Natural killer cell (primary cell): ENCODE measurements at regions not wholly inside any gene's neighbourhood (a gene's known extent, or its start where the extent isn't known, plus 50 kb on each side); places are given as distances from the start of the nearest gene placed in this dataset.
A peak's percentile ranks its signal among the peaks of the same experiment; 100 is the strongest.

Experiments
- ATAC-seq, 3 donors: fragments of 150-1000 bp in 2 of 3; fragments of 200-7000 bp in 1 of 3; cut with Tn5 transposase; 1 replicate in 1 of 3; 2 replicates in 2 of 3; pipeline ENCODE4 v1.10.0; 2021; ENCODE audit warnings: mild to moderate bottlenecking in 2 of 3, moderate library complexity in 2 of 3
- DNase-seq, 2 donors: peaks; one replicate each; pipeline versions ENCODE4 v3.0.0 to v3.0.0-alpha.2; 2013 to 2021; ENCODE audit warnings: mixed read lengths in 1 of 2
- H3K27ac ChIP-seq: one replicate; pipeline ENCODE4 v1.5.1; 2013; ENCODE audit warnings: mild to moderate bottlenecking, low read length
- H3K27me3 ChIP-seq: one replicate; pipeline ENCODE4 v1.6.1; 2013; ENCODE audit warnings: low read length; ENCODE audit not compliant: control insufficient read depth, insufficient read depth
- H3K36me3 ChIP-seq: one replicate; pipeline ENCODE4 v1.6.1; 2013; ENCODE audit warnings: low read length; ENCODE audit not compliant: control insufficient read depth, insufficient read depth
- H3K4me1 ChIP-seq: one replicate; pipeline ENCODE4 v1.6.1; 2013; ENCODE audit warnings: low read length; ENCODE audit not compliant: control insufficient read depth, insufficient read depth
- H3K4me3 ChIP-seq: one replicate; pipeline ENCODE4 v1.5.1; 2013; ENCODE audit warnings: low read length
- H3K9me3 ChIP-seq: one replicate; pipeline ENCODE4 v1.6.1; 2013; ENCODE audit warnings: low read length; ENCODE audit not compliant: control insufficient read depth, insufficient read depth
- H3K27ac Mint-ChIP-seq, 2 donors: one replicate each; pipeline ENCODE4 v1.8.0; 2022; ENCODE audit warnings: mild to moderate bottlenecking in 2 of 2, mixed read lengths in 2 of 2, moderate library complexity in 1 of 2
- H3K27me3 Mint-ChIP-seq, 2 donors: one replicate each; pipeline ENCODE4 v1.8.0; 2022; ENCODE audit warnings: low read depth in 2 of 2, mixed read lengths in 2 of 2
- H3K36me3 Mint-ChIP-seq: one replicate; pipeline ENCODE4 v1.8.0; 2022; ENCODE audit warnings: mixed read lengths
- H3K4me1 Mint-ChIP-seq, 2 donors: one replicate each; pipeline ENCODE4 v1.8.0; 2022; ENCODE audit warnings: mixed read lengths in 2 of 2
- H3K4me3 Mint-ChIP-seq: one replicate; pipeline ENCODE4 v1.8.0; 2022; ENCODE audit warnings: mild to moderate bottlenecking, moderate library complexity, mixed read lengths
- H3K9me3 Mint-ChIP-seq, 2 donors: one replicate each; pipeline ENCODE4 v1.8.0; 2022; ENCODE audit warnings: mixed read lengths in 2 of 2
- WGBS: methylation state at CpG from one replicate; pipeline ENCODE4 v1.1.7; 2013; ENCODE audit warnings: missing lambda C conversion rate; ENCODE audit not compliant: insufficient coverage; 5-methylcytosine and 5-hydroxymethylcytosine counted together
- intact Hi-C: fragments of 100-400 bp; cut with micrococcal nuclease; formaldehyde crosslinking; loops from one replicate; pipeline ENCODE4 v1.14.2; 2022
- TF ChIP-seq, protein P1 (sequence below): fragments of 200-600 bp; IDR thresholded peaks from one replicate; pipeline ENCODE4 v1.8.0; 2022; ENCODE audit warnings: antibody characterized with exemption

- H3K9me3 ChIP-seq, result no peaks in the 10 kb centered on the region
- no peaks in the 10 kb centered on the region for H3K27me3 ChIP-seq
- no peaks in the 10 kb centered on the region for H3K9me3 Mint-ChIP-seq
- H3K27me3 Mint-ChIP-seq, result no peaks in the 10 kb centered on the region
- no peak overlapping the region for H3K4me3 Mint-ChIP-seq
- no peak overlapping the region for H3K27ac ChIP-seq
- WGBS, result 54% methylated on average over 3 of the region's 3 CpGs
- H3K36me3 Mint-ChIP-seq, result no peaks in the 10 kb centered on the region
- DNase-seq, result no peak
- peaks cover 30 to 39% of the 10 kb centered on the region in 2 donors for H3K4me1 Mint-ChIP-seq
- TF ChIP-seq, protein P1, sequence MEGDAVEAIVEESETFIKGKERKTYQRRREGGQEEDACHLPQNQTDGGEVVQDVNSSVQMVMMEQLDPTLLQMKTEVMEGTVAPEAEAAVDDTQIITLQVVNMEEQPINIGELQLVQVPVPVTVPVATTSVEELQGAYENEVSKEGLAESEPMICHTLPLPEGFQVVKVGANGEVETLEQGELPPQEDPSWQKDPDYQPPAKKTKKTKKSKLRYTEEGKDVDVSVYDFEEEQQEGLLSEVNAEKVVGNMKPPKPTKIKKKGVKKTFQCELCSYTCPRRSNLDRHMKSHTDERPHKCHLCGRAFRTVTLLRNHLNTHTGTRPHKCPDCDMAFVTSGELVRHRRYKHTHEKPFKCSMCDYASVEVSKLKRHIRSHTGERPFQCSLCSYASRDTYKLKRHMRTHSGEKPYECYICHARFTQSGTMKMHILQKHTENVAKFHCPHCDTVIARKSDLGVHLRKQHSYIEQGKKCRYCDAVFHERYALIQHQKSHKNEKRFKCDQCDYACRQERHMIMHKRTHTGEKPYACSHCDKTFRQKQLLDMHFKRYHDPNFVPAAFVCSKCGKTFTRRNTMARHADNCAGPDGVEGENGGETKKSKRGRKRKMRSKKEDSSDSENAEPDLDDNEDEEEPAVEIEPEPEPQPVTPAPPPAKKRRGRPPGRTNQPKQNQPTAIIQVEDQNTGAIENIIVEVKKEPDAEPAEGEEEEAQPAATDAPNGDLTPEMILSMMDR, result no peak
- H3K27ac Mint-ChIP-seq, result no peak overlapping the region
- no peaks in the 10 kb centered on the region for H3K36me3 ChIP-seq
- intact Hi-C loops, result no loop called here
- peaks cover 25% of the 10 kb centered on the region for H3K4me1 ChIP-seq
- H3K4me3 ChIP-seq, result no peak overlapping the region
- ATAC-seq, result no peak
Measured at GRCh38 chr5:82353522-82353921, 75.4 kb upstream of the RPS23 start.

DNA sequence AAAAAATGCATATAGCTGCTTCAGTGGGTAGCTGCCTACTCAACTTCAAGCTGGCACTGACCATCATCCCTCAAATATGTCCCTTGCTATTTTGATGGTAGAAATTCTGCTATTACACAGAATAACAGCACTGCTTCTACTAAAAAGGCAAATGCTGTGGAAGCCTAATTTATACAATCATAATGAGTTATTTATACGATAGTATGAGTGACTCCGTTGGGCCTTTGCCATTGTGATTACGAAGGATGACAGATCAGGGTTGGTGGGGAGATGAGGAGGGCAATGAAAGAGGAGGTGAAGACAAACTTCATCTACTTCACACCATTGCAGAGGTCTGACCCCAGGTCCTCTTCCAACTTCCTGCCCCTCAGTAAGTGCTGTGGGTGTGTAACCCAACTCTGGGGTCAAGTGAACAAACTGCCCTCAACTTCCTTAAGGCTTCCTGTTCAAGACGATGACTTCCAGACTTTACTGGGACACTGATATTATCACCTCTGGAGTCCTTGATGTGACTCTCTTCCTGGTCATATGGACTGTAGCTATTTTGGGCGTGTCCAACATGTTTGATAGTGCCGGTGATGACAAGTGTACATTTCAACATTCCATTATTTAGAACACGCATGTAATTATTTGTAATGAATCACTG lies 74.1 kb upstream of the RPS23 start:
- intact Hi-C loops, result no loop called here
- peaks cover 12% of the 10 kb centered on the region for H3K4me1 ChIP-seq

GRCh38 chr5:82351754-82352145 lies 73.6 kb upstream of the RPS23 start:
- H3K27ac ChIP-seq, result no peak overlapping the region

More for the DNA sequence above, 74.1 kb upstream of the RPS23 start:
- no peaks in the 10 kb centered on the region for H3K9me3 ChIP-seq
- H3K4me3 ChIP-seq, result no peak overlapping the region
- no peak for ATAC-seq
- H3K36me3 Mint-ChIP-seq, result no peaks in the 10 kb centered on the region
- H3K9me3 Mint-ChIP-seq, result no peaks in the 10 kb centered on the region
- no peaks in the 10 kb centered on the region for H3K36me3 ChIP-seq
- TF ChIP-seq, protein P1, result peak; percentile 45
- no peak for DNase-seq
- no peaks in the 10 kb centered on the region for H3K27me3 Mint-ChIP-seq
- WGBS, result 51% methylated on average over 2 of the region's 7 CpGs
- H3K27ac ChIP-seq, result no peak overlapping the region
- no peak overlapping the region for H3K27ac Mint-ChIP-seq
- H3K4me3 Mint-ChIP-seq, result no peak overlapping the region
- no peaks in the 10 kb centered on the region for H3K27me3 ChIP-seq
- H3K4me1 Mint-ChIP-seq, result peaks cover 18 to 26% of the 10 kb centered on the region in 2 donors

More at GRCh38 chr5:82351754-82352145, 73.6 kb upstream of the RPS23 start:
- Mint-ChIP-seq H3K27ac (no peak overlapping the region), H3K9me3 (no peaks in the 10 kb centered on the region), H3K4me1 (peaks cover 12 to 21% of the 10 kb centered on the region in 2 donors), H3K4me3 (no peak overlapping the region), H3K36me3 (no peaks in the 10 kb centered on the region), H3K27me3 (no peaks in the 10 kb centered on the region)
- no peak overlapping the region for H3K4me3 ChIP-seq
- no peaks in the 10 kb centered on the region for H3K27me3 ChIP-seq
- peak in 1 of 2 donors; percentile 79 for DNase-seq
- TF ChIP-seq, protein P1, result peak; percentile 91
- intact Hi-C loops, result loop anchor here (1.0 to 2.0 kb wide), 3 partner anchors 443 to 1213 kb away; no protein-coding TSS in a partner anchor
- 24% methylated on average over 1 of the region's 2 CpGs for WGBS
- peaks cover 7% of the 10 kb centered on the region for H3K4me1 ChIP-seq
- ATAC-seq, result peak; percentile 73 to 87 (median 84)
- H3K9me3 ChIP-seq, result no peaks in the 10 kb centered on the region
- H3K36me3 ChIP-seq, result no peaks in the 10 kb centered on the region
